ENCODE measurements at regions not wholly inside any gene's neighbourhood (a gene's known extent, or its start where the extent isn't known, plus 50 kb on each side); places are given as distances from the start of the nearest gene placed in this dataset.

DNA sequence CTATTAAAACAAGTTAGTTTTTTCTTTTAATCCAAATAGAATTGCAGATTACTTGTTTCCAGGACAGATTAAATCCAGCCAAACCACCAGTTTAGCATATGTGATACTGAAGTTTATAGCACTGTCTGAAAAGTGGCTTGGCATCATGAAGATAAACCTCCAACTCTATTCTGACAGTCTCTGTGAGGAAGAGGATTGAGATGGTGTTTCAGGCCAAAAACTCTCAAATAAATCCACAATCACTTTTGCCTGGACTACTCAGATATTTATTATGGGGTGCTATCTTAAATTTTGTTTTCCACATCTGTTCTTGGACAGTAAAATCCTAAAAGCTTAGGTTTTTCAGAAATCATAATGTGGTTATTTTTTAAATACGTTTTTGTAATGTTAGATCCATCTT is 161.7 kb upstream of the SEMA3C start:
- Mint-ChIP-seq H3K9me3 (peaks cover 6% of the 10 kb centered on the region), H3K36me3 (ENCODE audit: low read depth) (no peaks in the 10 kb centered on the region)
- no peak for ATAC-seq (ENCODE audit: poor library complexity)

DNA sequence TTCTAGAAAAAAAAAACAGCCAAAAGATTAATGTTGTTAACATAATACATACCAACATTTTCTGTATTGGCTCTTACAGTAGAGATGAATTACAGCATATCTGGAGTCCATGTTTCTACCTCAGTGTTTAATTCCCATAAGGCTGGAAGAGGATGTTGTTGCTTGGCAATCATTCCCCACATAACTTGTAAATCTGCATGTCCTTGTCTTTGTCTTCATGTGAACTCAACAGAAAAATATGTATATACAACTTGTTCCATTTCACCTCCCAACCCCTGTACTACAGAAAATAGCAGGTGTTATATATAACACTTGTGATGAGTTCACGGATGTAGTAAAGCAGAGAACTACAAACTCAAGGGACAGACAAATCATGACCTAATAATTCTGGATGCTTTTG is 160.9 kb upstream of the SEMA3C start:
- POLR2A ChIA-PET, result no interaction called here
- TF ChIP-seq, protein P1, sequence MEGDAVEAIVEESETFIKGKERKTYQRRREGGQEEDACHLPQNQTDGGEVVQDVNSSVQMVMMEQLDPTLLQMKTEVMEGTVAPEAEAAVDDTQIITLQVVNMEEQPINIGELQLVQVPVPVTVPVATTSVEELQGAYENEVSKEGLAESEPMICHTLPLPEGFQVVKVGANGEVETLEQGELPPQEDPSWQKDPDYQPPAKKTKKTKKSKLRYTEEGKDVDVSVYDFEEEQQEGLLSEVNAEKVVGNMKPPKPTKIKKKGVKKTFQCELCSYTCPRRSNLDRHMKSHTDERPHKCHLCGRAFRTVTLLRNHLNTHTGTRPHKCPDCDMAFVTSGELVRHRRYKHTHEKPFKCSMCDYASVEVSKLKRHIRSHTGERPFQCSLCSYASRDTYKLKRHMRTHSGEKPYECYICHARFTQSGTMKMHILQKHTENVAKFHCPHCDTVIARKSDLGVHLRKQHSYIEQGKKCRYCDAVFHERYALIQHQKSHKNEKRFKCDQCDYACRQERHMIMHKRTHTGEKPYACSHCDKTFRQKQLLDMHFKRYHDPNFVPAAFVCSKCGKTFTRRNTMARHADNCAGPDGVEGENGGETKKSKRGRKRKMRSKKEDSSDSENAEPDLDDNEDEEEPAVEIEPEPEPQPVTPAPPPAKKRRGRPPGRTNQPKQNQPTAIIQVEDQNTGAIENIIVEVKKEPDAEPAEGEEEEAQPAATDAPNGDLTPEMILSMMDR (IDR thresholded peaks at IDR 0.05), result no peak
- Histone ChIP-seq H3K4me3 (ENCODE audit: low read length) (no peak overlapping the region), H3K27me3 (ENCODE audit: control insufficient read depth in 1 of 2, insufficient read depth in 2 of 2, low read length in 2 of 2) (no peaks in the 10 kb centered on the region), H3K4me1 (ENCODE audit: insufficient read depth, low read length) (no peaks in the 10 kb centered on the region), H3K9me3 (ENCODE audit: control insufficient read depth in 1 of 2, insufficient read depth in 1 of 2, low read length in 2 of 2) (peaks cover 0 to 13% of the 10 kb centered on the region in 2 experiments), H3K36me3 (ENCODE audit: insufficient read depth, low read length) (no peaks in the 10 kb centered on the region), H3K27ac (ENCODE audit: low read depth in 1 of 2, low read length in 2 of 2) (no peak overlapping the region)
- DNase-seq, result no peak
- H3K27ac Mint-ChIP-seq, result no peak overlapping the region
- H3K36me3 Mint-ChIP-seq (ENCODE audit: low read depth), result no peaks in the 10 kb centered on the region
- no peak overlapping the region for H3K4me3 Mint-ChIP-seq
- intact Hi-C loops (cut with DNase I, micrococcal nuclease), result no loop called here
- no peaks in the 10 kb centered on the region for H3K4me1 Mint-ChIP-seq (ENCODE audit: low read depth)
- CTCF ChIA-PET, result no interaction called here
- peaks cover 6% of the 10 kb centered on the region for H3K9me3 Mint-ChIP-seq
- no peaks in the 10 kb centered on the region for H3K27me3 Mint-ChIP-seq
- ATAC-seq (ENCODE audit: poor library complexity), result no peak

More for the DNA sequence above, 161.7 kb upstream of the SEMA3C start:
- no peaks in the 10 kb centered on the region for H3K27me3 ChIP-seq (ENCODE audit: control insufficient read depth in 1 of 2, insufficient read depth in 2 of 2, low read length in 2 of 2)
- no peaks in the 10 kb centered on the region for H3K36me3 ChIP-seq (ENCODE audit: insufficient read depth, low read length)
- ChIA-PET POLR2A (no interaction called here), CTCF (no interaction called here)
- Mint-ChIP-seq H3K27me3 (no peaks in the 10 kb centered on the region), H3K27ac (no peak overlapping the region), H3K4me3 (no peak overlapping the region), H3K4me1 (ENCODE audit: low read depth) (no peaks in the 10 kb centered on the region)
- H3K27ac ChIP-seq (ENCODE audit: low read depth in 1 of 2, low read length in 2 of 2), result no peak overlapping the region
- no peak for DNase-seq
- TF ChIP-seq, protein P1 (IDR thresholded peaks at IDR 0.05), result no peak
- H3K4me1 ChIP-seq (ENCODE audit: insufficient read depth, low read length), result no peaks in the 10 kb centered on the region
- no peak overlapping the region for H3K4me3 ChIP-seq (ENCODE audit: low read length)
- intact Hi-C loops (cut with DNase I, micrococcal nuclease), result no loop called here
- peaks cover 0 to 13% of the 10 kb centered on the region in 2 experiments for H3K9me3 ChIP-seq (ENCODE audit: control insufficient read depth in 1 of 2, insufficient read depth in 1 of 2, low read length in 2 of 2)

DNA sequence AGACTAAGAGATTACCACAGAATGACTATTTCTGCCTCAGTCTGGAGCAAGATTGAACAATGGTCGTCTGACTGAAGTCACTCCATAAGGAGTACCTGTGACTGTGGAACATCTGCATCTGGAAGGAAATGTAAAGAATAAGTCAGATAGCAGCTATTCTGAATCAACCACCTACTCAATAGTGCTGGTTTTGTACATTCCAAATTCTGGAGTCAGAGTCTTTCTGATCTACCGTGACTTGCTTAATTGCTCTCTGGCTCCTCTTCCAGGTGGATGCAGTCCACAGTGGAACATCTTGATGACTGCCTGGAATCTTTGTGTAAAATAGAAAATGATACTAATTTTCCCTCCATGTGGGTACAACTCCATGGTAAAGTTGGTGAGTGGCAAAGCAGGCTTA is 156.3 kb upstream of the SEMA3C start:
- Histone ChIP-seq H3K9me3 (ENCODE audit: control insufficient read depth in 1 of 2, insufficient read depth in 1 of 2, low read length in 2 of 2) (peaks cover 0 to 30% of the 10 kb centered on the region in 2 experiments), H3K4me3 (ENCODE audit: low read length) (no peak overlapping the region), H3K27me3 (ENCODE audit: control insufficient read depth in 1 of 2, insufficient read depth in 2 of 2, low read length in 2 of 2) (no peaks in the 10 kb centered on the region), H3K4me1 (ENCODE audit: insufficient read depth, low read length) (no peaks in the 10 kb centered on the region), H3K27ac (ENCODE audit: low read depth in 1 of 2, low read length in 2 of 2) (no peak overlapping the region), H3K36me3 (ENCODE audit: insufficient read depth, low read length) (no peaks in the 10 kb centered on the region)
- ATAC-seq (ENCODE audit: poor library complexity) (no peak), DNase-seq (no peak)
- TF ChIP-seq, protein P1 (IDR thresholded peaks at IDR 0.05), result no peak
- Mint-ChIP-seq H3K9me3 (peaks cover 11% of the 10 kb centered on the region), H3K36me3 (ENCODE audit: low read depth) (no peaks in the 10 kb centered on the region), H3K27ac (no peak overlapping the region), H3K4me1 (ENCODE audit: low read depth) (no peaks in the 10 kb centered on the region), H3K4me3 (no peak overlapping the region), H3K27me3 (no peaks in the 10 kb centered on the region)
- POLR2A ChIA-PET, result no interaction called here
- intact Hi-C loops (cut with DNase I, micrococcal nuclease), result no loop called here
- CTCF ChIA-PET, result no interaction called here
